IPS-NIHi7 (cell line): ENCODE measurements at regions not wholly inside any gene's neighbourhood (a gene's known extent, or its start where the extent isn't known, plus 50 kb on each side); places are given as distances from the start of the nearest gene placed in this dataset.
"Not testable (repeated sequence)": the region's sequence is repeated elsewhere in the genome, so short reads cannot be mapped to it uniquely, and the experiment has no call there.

ENCODE experiments used
- DNase-seq: peaks from one replicate; pipeline ENCODE4 v3.0.0; 2012; ENCODE audit warnings: mixed read lengths; ENCODE audit errors: extremely low spot score

DNA sequence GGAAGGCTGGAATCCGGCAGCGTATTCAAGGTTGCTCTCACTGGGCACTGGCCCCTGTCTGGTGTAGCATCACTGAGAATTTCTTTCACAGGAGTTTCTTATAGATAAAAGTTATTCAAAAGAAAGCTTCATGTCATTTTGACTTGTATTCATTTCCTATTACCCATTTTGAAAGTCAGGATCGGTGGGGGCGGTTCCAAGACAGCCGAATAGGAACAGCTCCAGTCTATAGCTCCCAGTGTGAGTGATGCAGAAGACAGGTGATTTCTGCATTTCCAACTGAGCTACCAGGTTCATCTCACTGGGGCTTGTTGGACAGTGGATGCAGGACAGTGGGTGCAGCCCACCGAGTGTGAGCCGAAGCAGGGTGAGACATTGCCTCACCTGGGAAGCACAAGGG, 51.5 kb upstream of the CDC42EP3 start:
- DNase-seq, result not testable (repeated sequence)

DNA sequence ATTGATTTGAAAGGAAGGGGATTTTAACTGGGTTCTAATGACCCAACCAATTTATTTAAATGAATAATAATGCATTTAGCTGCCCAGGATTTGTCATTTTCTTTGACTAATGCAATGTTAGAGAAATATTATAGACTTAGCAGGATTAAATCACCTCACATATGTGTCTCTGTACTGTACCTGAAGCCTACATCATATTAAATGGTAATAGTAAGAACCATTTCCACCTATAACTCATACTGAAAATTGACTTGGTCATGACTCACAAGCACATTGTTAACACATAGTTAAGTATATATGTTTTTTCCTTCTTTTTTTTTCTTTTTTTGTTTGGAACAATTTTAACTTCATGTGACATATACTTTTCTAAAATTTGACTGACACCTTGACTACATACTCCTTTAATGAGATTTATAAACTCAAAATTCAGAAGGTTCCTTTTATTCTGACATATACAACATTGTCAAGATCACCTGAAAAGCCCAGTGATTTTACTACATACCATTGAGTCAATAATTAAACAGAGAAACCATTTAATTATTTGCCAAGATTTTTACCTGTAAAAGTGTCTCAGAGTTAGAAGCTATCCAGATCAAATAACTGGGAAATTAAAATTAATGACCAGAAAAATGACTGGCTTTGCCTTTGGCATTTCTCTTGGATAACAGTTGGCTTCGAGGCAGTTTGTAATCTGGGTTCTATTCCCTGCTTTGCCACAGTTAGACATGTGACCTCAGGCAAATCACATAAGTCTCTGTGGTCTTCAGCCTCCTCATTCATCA, 58.8 kb upstream of the CDC42EP3 start:
- DNase-seq, result no peak

DNA sequence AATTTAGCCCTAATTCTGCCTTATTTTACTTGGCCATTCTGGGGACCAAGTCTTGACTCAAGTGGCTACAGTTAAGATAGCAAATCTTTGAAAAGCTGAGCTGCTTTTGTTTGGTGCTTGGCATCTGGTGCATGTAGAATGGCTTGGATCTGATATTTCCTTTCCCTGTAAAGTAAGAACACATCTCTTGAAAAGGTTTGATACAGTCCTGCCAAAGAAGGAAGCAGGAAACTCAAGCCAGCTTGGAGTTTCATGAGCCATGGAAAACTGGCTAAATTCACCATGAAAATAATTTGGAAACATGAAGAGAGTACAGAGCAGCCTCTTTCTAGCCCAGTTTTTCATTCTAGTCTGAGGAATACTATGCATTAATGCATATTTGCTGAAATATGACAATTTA, 61.0 kb upstream of the CDC42EP3 start:
- not testable (repeated sequence) for DNase-seq

DNA sequence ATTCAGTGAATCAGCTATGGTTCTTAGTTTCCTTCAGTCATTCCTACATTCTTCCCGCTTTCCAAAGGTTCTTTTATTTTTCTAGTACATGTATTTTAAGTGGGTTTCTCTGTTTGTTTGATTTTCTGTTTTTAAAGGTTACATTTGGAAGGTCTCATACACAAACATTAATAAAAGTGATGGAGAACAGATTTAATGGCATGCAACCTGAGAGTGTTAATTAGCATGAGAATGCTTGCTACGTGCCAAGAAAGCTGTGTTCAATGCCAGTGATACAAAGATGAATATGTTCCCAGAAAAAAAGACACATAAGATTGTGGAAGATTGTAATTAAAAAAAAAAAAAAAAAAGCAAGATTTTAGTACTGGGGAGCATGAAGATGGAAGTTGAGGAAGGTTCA, 61.8 kb upstream of the CDC42EP3 start:
- DNase-seq, result no peak

DNA sequence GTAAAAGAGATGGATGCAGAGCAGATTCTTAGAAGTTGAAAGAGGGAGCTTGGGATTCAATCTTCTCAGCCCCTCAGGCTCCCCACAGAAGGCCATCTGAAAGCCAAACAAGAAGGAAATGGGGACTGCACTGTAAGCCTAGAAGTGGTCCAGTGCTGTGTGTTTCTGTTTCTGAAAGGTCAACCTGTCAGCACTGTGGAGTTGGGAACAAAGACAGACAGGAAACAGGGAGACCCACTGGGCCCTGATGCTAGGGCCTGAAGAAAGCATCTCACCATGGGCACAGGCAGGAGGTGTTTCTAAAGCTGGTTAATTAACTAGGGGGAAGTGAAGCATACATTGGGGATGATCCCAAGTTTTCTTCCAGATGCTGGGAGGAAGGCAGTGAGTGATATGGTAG, 62.5 kb upstream of the CDC42EP3 start:
- DNase-seq, result not testable (repeated sequence)

DNA sequence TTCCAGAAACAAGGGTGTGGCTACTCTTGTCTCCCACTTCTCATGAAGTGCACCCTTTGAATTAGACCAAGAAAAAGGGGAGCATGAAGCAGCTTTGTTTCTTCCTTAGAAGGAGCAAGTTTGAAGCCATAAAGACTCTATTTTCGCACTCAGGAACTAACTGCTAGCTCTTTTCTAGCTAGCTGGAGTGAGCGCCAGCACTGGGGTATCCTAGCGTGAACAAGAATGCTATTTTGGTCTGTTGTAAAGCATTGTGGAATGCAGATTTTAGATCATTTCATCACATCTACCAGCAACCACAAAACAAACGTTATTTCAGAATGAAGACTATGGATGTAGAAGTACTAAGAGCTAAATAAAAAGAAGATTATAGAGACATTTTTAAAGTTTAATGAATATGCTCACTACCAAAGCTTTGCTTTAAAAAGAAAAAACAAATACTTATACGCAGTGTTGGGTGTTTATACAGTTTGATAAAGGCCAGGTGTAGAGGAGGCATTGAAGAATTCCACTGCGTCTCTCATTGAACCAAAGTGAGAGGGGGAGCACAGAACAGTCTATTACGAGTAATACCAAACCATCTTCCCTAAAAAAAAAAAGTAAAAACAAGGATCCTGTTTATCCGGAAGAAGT, 63.6 kb upstream of the CDC42EP3 start:
- DNase-seq, result not testable (repeated sequence)

DNA sequence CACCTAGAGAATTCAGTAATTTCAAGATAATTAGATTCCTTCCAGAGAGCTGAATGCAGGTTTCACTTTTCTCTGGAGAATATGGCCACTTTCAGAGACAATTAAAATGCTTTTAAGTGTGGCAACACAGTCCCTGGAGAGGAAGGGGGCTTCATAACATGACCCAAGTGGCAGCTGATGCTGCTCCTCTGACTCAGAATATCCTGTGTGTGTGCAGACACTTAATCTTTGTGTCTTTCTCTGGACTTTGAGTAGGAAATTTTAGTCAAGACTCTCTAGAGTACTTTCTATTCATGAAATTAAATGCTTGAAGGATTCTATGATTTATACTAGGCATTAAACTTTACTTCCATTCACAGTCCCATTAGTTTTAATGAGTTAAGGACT, 64.1 kb upstream of the CDC42EP3 start:
- DNase-seq, result not testable (repeated sequence)

DNA sequence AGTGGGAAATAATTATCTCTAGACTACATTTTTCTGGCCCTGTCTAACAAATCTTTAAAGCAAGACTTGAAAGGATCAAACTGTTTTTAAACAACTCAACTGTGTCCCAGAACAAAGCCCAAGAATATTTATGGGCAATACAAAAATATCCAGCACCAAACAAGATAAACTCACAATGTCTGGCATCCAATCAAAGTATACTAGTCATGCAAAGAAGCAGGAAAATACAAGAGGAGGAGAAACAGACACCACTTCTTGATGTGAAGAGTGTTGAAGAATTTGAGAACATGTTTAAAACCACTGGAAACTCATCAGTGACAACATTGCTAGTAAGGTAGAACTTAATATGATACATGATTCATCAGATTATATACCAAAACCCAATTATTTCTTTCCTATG, 66.1 kb upstream of the CDC42EP3 start:
- no peak for DNase-seq

DNA sequence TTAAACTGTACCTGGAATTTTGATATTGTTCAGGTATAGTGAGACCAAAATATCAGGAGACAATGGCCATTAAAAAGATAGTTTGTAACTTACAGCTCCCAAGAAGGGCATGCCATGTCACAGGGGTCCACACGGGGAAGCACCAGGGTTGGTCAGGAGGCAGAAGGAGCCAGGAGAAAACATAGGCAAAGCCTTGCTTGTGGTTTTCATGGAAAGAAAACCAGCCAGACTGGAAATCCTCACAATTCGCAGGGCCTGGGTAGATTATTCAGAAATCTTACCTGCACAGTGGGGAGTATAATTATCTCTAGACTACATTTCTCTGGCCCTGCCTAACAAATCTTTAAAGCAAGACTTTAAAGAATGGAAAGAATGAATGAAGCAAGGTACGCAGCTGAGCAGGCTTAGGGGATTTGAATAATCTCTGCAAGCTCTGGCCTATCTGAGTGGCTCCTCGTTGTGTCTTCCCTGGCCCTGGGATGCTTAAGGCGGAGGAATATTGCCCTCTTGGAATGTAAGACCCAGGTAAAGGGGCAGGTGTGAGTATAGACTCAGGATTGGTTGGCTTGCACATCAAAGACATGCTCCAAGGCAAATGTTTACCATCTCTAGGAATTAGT, 66.9 kb upstream of the CDC42EP3 start:
- no peak for DNase-seq

DNA sequence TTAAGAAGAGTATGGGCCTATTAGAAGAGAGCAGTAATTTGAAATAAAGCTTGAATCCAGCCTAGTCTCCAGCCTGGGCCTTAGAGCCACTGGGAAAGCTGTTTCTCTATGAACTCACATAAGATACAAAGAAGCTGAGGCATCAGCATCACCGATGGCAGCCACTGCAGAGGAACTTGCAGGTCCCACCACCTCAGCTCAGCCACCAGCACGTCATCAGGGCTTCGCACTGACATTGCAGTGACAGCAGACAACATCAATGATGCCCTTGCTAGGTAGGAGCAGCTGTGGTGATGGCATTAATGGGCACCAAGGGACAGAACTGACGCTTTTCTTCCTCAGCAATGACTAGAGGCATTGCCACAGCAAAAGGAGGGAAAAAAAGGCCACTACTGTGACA, 67.7 kb upstream of the CDC42EP3 start:
- DNase-seq, result no peak

DNA sequence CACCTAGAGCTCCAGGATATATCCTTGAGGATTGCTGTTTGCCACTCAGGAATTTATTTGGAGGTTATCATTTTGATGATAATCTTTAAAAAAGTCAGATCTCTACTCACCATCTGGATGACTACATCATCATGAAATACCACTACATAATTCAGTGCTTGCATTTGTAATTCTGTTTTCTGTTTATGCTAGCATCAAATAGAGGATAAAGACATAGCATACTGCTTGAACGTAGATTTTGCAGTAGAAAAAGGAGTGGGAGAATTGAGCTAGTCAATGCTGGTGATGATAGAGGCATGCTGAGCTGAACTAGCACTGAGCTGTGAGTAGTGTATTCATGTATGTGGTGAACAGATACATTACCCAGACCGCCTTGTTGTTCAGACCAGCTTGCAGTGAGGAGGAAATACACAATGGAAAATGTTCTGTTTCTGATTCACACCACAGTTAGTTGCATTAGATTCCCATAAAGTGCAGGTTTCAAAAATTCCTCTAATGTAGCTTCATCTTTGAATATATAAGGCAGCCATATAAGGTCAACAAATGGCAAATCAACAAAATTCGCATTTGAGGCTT, 68.8 kb upstream of the CDC42EP3 start:
- DNase-seq, result no peak

DNA sequence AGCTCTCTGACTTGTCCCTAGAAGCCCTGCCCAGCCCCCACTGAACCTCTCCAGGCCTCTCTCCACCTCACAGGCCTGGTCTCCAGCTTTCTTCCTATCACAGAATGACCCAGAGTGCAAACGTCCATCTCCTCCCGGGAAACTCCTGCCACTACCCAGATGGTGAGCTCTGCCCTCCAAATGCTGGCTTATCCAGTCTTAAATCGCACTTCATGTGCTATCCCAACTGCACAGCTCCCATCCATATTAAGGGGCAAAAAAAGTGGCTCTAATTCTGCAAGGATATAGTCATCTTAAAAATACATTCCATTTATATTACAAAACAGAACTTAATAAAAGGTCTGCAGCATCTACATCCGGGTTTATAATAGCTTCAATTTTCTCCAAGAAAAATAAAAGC, 70.8 kb upstream of the CDC42EP3 start:
- DNase-seq, result no peak

DNA sequence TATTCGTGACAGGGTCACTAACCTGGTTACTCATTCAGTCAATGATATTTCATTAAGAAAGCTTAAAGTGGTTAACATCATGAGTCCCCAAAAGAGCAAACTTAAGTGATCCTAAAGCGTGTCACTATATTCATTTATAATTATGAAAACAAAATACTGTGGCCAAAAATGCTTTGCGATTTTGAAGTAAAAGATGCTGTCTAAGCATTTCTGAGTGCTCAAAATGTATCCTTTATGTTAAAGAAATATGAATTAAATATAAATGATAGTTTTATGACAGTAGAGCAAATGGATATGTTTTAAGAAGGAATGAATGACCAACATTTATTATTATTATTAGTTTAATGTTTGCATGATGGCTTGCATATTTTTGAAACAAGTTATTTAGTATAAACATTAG, 72.6 kb upstream of the CDC42EP3 start:
- DNase-seq, result no peak

DNA sequence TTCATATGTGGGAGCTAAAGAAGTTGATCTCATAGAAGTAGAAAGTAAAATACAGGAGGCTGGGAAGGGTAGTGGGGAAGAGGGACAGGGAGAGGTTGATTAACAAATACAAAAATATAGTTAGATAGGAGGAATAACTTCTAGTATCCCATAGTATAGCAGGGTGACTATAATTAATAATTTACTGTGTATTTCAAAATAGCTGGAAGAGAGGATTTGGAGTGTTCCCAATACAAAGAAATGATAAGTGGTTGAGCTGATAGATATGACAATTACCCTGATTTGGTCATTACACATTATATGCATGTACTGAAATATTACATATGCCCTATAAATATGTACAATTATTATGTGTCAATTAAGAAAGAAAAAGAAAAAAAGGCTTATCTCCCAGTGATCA, 73.5 kb upstream of the CDC42EP3 start:
- DNase-seq, result not testable (repeated sequence)

DNA sequence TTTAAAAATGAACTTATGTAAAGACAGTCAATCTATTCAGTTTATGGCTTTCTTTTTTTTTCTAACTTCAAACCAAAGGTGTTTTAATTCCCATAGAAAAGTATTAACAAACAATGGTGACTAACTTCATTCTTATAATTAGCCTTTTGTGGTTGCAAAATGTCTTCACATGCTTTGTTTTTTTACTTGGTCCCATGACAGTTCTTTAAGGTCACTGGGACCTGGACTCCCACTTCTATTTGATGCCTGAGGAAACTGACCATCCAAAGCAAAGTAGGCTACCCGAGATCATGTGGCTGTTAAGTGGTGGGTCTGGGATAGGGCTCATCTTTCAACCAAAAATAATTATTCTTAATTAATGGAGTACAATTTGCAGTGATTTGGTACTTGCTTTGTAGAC, 74.6 kb upstream of the CDC42EP3 start:
- not testable (repeated sequence) for DNase-seq

DNA sequence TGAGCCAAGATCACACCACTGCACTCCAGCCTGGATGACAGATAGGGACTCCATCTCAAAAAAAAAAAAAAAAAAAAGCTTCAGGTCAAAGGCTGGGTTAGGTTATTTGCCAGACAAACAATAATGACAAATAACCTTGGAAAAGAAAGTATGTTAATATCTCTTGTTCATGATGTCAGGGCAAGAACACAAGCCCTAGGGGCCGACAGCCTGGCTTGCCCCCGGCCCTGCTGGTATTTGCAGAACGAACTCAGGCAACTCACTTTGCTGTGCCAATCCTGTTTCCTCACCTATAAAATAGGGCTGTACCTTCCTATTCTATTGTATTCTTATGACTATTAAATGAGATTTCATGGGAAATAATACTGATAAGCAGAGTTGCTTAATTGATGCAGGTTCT, 75.4 kb upstream of the CDC42EP3 start:
- no peak for DNase-seq

DNA sequence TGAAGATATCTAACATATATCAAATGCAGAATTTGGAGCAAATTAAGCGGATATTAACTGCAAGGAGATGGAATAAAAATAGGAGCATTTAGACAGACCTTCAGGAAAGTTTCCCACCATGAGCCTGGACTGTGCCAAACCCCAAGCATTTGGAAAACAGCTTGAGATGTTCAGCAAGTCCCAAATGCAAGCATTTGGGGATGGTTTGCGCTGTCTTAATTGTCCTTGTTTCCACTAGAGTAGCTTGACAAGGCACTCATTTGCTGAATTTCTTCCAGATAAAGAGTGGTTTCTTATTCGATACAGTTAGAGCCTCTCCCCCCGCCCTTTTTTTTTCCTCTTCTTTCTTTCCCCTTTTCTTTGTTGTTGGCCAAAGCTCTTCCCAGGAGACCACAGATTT, 77.1 kb upstream of the CDC42EP3 start:
- no peak for DNase-seq

DNA sequence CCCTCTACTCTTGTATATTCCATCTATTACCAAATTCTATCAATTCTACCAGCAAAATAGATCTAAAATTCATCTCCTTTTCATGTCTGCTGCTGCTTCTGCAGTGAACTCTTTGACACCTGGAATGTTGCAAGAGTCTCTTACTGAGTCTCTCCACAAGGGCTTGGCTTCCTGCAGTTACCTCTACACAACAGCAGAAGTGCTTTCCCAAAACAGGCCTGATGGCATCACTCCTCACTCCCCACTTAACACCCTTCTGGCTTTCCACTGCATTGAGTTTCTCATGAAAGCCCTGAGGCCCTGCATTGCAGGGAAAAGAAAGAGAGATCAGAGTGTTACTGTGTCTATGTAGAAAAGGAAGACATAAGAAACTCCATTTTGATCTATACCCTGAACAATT, 78.8 kb upstream of the CDC42EP3 start:
- not testable (repeated sequence) for DNase-seq

DNA sequence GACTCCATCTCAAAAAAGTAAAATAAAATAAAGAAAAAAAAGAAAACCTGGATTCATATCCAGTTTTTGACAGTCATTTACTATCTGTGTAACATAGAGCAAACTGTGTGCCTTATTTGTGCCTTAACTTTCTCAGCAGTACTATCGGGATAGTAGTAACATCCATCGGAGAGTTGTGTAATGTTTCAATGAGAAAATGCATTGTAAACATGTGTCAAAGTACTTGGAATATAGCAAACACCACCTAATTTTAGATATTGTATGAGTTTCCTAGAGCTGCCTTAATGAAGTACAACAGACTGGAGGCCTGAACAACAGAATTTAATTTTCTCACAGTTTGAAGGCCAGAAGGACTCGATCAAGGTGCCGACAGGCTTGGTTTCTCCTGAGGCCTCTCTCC, 81.3 kb upstream of the CDC42EP3 start:
- DNase-seq, result no peak

DNA sequence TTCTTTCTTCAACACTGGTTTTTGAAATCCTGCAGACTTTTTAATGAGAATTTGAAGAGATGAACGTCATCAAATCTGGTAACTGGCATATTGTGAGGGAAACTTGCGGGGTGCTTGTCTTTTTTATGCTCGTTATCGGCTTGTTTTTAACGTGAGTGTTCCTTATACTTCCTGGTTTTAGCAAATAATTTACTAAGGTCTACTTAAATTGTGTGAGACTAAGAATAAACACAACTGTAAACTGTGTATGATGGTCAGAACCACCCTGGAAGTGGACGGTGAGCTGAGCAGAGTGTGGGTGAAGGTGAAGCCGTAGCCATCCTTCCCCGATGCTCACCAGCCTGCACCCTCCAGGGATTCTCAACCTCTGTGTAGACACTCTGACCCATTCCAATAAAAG, 82.3 kb upstream of the CDC42EP3 start:
- no peak for DNase-seq

DNA sequence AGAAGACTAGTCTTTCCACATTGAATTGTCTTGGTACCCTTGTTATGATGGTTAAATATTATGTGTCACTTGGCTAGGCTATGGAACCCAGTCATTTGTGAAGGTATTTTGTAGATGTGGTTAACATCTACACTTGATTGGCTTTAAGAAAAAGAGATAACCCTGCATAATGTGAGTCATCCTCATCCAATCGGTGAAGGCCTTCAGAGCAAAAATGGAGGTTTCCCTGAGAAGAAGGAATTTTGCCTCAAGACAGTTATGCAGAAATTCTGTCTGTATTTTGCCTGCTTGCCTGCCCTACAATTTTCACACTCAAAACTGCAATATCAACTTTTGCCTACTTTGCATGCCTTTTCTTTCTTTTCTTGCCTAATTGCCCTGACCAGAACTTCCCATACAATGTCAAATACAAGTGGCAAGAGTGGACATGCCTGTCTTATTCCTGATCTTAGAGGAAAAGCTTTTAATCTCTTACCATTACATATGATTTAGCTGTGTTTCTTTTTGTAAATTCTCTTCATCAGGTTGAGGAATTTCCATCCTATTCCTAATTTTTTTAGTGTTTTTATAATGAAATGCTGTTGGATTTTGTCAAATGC, 84.6 kb upstream of the CDC42EP3 start:
- DNase-seq, result not testable (repeated sequence)

DNA sequence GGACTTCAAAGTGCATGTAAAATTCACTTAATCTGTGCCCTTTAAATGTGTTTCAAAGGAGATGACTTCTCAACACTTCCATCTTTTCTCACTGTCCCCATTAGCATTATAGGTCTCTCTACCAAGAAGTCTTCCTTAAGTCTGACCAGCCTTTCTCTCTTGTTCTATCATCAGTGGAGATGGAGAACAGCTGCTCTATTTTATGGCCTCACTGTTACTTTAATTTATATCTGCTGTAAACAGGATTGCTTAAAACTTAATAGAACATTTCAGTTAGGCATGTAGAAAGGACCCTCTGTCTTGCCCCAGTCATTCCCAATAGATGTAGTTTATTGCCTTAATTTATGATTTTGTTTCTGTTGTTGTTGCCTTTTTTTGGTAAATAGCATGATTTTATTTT, 86.0 kb upstream of the CDC42EP3 start:
- DNase-seq, result not testable (repeated sequence)
